KMS-11 (cell line): ENCODE measurements at regions not wholly inside any gene's neighbourhood (a gene's known extent, or its start where the extent isn't known, plus 50 kb on each side); places are given as distances from the start of the nearest gene placed in this dataset.

Experiments
- H2AFZ ChIP-seq: fragments of 200-600 bp; sonication (generic); 2 replicates; pipeline ENCODE4 v1.6.1; 2016; ENCODE audit warnings: antibody characterized with exemption, mixed run types, low read depth
- H3K27ac ChIP-seq: fragments of 200-600 bp; sonication (generic); 2 replicates; pipeline ENCODE4 v1.6.1; 2016; ENCODE audit warnings: mild to moderate bottlenecking, mixed run types
- H3K27me3 ChIP-seq: fragments of 200-600 bp; sonication (generic); 2 replicates; pipeline ENCODE4 v1.6.1; 2017; ENCODE audit warnings: mild to moderate bottlenecking, low read depth, mixed run types, moderate library complexity; ENCODE audit not compliant: insufficient read depth
- H3K36me3 ChIP-seq: fragments of 200-600 bp; sonication (generic); 2 replicates; pipeline ENCODE4 v1.6.1; 2017; ENCODE audit warnings: mild to moderate bottlenecking, mixed run types; ENCODE audit not compliant: insufficient read depth
- H3K4me1 ChIP-seq: fragments of 200-600 bp; sonication (generic); 2 replicates; pipeline ENCODE4 v1.6.1; 2016; ENCODE audit warnings: mild to moderate bottlenecking, low read depth, mixed run types; ENCODE audit not compliant: poor library complexity, severe bottlenecking
- H3K4me2 ChIP-seq: fragments of 200-600 bp; sonication (generic); 2 replicates; pipeline ENCODE4 v1.7.0; 2016; ENCODE audit warnings: mild to moderate bottlenecking, mixed run types
- H3K4me3 ChIP-seq: fragments of 200-600 bp; sonication (generic); IDR thresholded peaks from 2 replicates; pipeline ENCODE4 v1.6.1; 2017; ENCODE audit warnings: low read depth, low read length, mixed read lengths; ENCODE audit not compliant: insufficient read depth
- H3K79me2 ChIP-seq: fragments of 200-600 bp; sonication (generic); 2 replicates; pipeline ENCODE4 v1.6.1; 2016; ENCODE audit warnings: low read depth, mixed run types; ENCODE audit not compliant: insufficient read depth
- H3K9ac ChIP-seq: fragments of 200-600 bp; sonication (generic); 2 replicates; pipeline ENCODE4 v1.6.1; 2016; ENCODE audit warnings: mild to moderate bottlenecking, mixed run types
- H4K20me1 ChIP-seq: fragments of 200-600 bp; sonication (generic); 2 replicates; pipeline ENCODE4 v1.6.1; 2016; ENCODE audit warnings: mild to moderate bottlenecking, mixed run types; ENCODE audit not compliant: insufficient read depth
- CTCF ChIP-seq: fragments of 200-600 bp; sonication (generic); conservative IDR thresholded peaks from 2 replicates; pipeline ENCODE4 v1.6.1; 2017; ENCODE audit warnings: low read depth, mild to moderate bottlenecking, antibody characterized with exemption, low read length, moderate library complexity, mixed read lengths

GRCh38 chr19:31113293-31113692 is 235.9 kb downstream of the TSHZ3 start:
- Histone ChIP-seq H3K27ac (no peak overlapping the region), H3K27me3 (no peaks in the 10 kb centered on the region), H3K4me3 (no peak overlapping the region), H4K20me1 (no peaks in the 10 kb centered on the region), H3K4me1 (no peaks in the 10 kb centered on the region), H3K9ac (no peak overlapping the region), H3K79me2 (no peaks in the 10 kb centered on the region), H3K4me2 (no peak overlapping the region), H2AFZ (no peak overlapping the region), H3K36me3 (no peaks in the 10 kb centered on the region)
- no peak for TF ChIP-seq CTCF

GRCh38 chr19:31112158-31112557 is 237.1 kb downstream of the TSHZ3 start:
- Histone ChIP-seq H4K20me1 (no peaks in the 10 kb centered on the region), H3K27ac (no peak overlapping the region), H3K4me3 (no peak overlapping the region), H3K4me1 (no peaks in the 10 kb centered on the region), H3K9ac (no peak overlapping the region), H3K27me3 (no peaks in the 10 kb centered on the region), H3K36me3 (no peaks in the 10 kb centered on the region), H2AFZ (no peak overlapping the region), H3K79me2 (no peaks in the 10 kb centered on the region), H3K4me2 (no peak overlapping the region)
- no peak for TF ChIP-seq CTCF

- no peak overlapping the region for H3K4me2 ChIP-seq
- no peaks in the 10 kb centered on the region for H3K36me3 ChIP-seq
Observed at GRCh38 chr19:31111741-31112140, 237.5 kb downstream of the TSHZ3 start.

GRCh38 chr19:31110336-31110735 is 238.9 kb downstream of the TSHZ3 start:
- Histone ChIP-seq H3K4me1 (no peaks in the 10 kb centered on the region), H3K27me3 (no peaks in the 10 kb centered on the region), H4K20me1 (no peaks in the 10 kb centered on the region), H3K4me3 (no peak overlapping the region), H2AFZ (no peak overlapping the region), H3K79me2 (no peaks in the 10 kb centered on the region), H3K9ac (no peak overlapping the region), H3K4me2 (no peak overlapping the region), H3K27ac (no peak overlapping the region), H3K36me3 (no peaks in the 10 kb centered on the region)
- TF ChIP-seq CTCF, result no peak

More at GRCh38 chr19:31111741-31112140, 237.5 kb downstream of the TSHZ3 start:
- H2AFZ ChIP-seq, result no peak overlapping the region
- TF ChIP-seq CTCF, result no peak
- no peak overlapping the region for H3K4me3 ChIP-seq
- H3K9ac ChIP-seq, result no peak overlapping the region
- H3K79me2 ChIP-seq, result no peaks in the 10 kb centered on the region
- no peaks in the 10 kb centered on the region for H3K27me3 ChIP-seq
- H3K27ac ChIP-seq, result no peak overlapping the region
- H3K4me1 ChIP-seq, result no peaks in the 10 kb centered on the region
- H4K20me1 ChIP-seq, result no peaks in the 10 kb centered on the region

- H3K4me2 ChIP-seq, result no peak overlapping the region
- H3K36me3 ChIP-seq, result no peaks in the 10 kb centered on the region
- H3K4me3 ChIP-seq, result no peak overlapping the region
Observed at GRCh38 chr19:31109636-31110035, 239.6 kb downstream of the TSHZ3 start.

More at GRCh38 chr19:31109636-31110035, 239.6 kb downstream of the TSHZ3 start:
- TF ChIP-seq CTCF, result no peak
- Histone ChIP-seq H4K20me1 (no peaks in the 10 kb centered on the region), H3K4me1 (no peaks in the 10 kb centered on the region), H3K9ac (no peak overlapping the region), H2AFZ (no peak overlapping the region), H3K27me3 (no peaks in the 10 kb centered on the region), H3K79me2 (no peaks in the 10 kb centered on the region), H3K27ac (no peak overlapping the region)
